C4-2B (cell line): ENCODE measurements at regions not wholly inside any gene's neighbourhood (a gene's known extent, or its start where the extent isn't known, plus 50 kb on each side); places are given as distances from the start of the nearest gene placed in this dataset.

Source experiments
- ZFX ChIP-seq: fragments of 450-650 bp; IDR thresholded peaks from 2 replicates; pipeline ENCODE4 v1.6.1; 2017
- TF ChIP-seq, protein P1 (sequence below): fragments of 450-650 bp; conservative IDR thresholded peaks from 2 replicates; pipeline ENCODE4 v1.5.1; 2017; ENCODE audit warnings: mild to moderate bottlenecking

- TF ChIP-seq, protein P1, sequence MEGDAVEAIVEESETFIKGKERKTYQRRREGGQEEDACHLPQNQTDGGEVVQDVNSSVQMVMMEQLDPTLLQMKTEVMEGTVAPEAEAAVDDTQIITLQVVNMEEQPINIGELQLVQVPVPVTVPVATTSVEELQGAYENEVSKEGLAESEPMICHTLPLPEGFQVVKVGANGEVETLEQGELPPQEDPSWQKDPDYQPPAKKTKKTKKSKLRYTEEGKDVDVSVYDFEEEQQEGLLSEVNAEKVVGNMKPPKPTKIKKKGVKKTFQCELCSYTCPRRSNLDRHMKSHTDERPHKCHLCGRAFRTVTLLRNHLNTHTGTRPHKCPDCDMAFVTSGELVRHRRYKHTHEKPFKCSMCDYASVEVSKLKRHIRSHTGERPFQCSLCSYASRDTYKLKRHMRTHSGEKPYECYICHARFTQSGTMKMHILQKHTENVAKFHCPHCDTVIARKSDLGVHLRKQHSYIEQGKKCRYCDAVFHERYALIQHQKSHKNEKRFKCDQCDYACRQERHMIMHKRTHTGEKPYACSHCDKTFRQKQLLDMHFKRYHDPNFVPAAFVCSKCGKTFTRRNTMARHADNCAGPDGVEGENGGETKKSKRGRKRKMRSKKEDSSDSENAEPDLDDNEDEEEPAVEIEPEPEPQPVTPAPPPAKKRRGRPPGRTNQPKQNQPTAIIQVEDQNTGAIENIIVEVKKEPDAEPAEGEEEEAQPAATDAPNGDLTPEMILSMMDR = no peak
- TF ChIP-seq ZFX = no peak
Observed at GRCh38 chr1:60280819-60281218, 207.2 kb upstream of the C1orf87 start.
